GM04503 (cell line): ENCODE measurements at regions not wholly inside any gene's neighbourhood (a gene's known extent, or its start where the extent isn't known, plus 50 kb on each side); places are given as distances from the start of the nearest gene placed in this dataset.

Experiments
- DNase-seq: peaks from one replicate; pipeline ENCODE4 v3.0.0-alpha.2; 2012; ENCODE audit warnings: low read depth

DNA sequence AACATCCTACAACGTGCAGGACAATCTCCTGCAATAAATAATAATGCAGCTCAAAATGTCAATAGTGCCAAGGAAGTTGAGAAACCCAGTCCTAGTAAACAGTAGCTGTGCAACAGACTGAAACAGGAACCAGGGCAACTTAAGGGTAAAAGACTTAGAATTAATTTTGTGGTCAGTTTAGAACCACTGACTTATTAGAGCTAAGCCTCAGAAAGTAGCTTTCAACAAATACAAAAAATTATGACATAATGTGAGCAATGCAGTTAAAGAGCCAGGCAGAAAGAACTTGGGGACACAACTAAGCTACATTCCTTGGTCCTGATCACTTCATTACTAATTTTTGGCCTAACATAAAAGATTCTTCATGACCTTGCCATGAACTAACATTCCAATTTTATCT is 195.4 kb downstream of the MACC1 start:
- no peak for DNase-seq

DNA sequence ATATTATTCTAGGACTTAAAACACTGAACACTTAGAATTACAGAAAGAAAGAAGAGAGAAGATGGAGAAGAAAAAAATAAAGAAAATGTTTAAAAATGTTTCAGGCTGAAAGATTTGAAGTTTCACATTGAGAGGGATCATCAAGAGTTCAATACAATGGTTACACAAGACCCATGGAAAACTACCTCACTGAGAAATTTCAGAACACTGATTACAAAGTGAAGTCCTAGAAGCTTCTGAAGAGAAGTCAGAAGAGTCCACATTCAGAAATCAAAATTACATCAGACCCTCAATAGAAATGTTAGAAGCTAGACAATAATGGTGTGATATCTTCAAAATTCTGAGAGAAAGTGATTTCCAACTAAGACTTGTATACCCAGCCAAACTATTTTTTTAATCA is 196.1 kb downstream of the MACC1 start:
- no peak for DNase-seq

DNA sequence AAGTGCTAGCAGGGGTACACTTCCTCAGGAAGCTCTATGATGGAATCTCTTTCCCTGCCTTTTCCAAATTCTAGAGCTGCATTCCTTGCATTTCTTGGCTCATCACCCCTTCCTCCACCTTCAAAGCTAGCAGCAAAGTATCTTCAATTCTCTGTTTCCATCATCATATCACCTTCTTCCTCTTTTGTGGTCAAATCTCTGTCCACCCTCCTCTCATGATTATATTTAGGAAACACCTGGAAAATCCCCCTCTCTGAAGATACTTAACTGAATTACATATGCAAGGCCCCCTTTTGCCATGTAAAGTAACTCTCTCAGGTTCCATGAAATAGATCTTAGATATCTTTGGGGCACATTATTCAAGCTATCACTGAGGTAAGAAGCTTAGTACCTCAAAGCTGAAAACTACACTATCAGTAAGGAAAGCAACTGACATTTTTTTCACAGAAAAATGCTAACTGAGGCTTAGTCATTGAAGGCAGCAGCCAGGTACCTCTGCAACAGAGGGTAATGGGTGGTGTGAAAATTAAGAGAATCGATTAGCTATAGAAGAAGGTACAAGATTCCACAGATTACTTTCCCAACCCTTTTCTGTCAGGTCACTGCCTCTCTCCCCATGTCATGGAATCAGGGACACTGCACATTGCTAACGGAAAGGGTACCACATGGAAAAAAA is 197.3 kb downstream of the MACC1 start:
- no peak for DNase-seq

DNA sequence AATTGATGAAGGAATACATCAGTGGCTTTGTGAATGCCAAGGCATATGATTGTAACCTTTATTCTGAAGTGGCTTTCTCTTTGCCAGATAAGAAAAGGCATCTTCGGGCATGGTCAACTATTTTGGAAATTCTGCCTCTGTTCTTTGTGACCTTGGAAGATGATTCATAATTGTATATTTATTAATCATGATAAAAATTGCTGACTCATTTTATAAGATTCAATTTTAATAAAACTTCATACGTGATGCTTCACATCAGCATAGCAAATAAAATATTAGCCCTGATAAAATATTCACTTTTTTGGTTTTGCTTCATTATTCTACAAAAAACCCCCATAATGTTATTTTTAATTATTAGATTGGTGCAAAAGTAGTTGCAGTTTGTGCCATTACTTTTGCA is 200.5 kb downstream of the MACC1 start:
- no peak for DNase-seq

DNA sequence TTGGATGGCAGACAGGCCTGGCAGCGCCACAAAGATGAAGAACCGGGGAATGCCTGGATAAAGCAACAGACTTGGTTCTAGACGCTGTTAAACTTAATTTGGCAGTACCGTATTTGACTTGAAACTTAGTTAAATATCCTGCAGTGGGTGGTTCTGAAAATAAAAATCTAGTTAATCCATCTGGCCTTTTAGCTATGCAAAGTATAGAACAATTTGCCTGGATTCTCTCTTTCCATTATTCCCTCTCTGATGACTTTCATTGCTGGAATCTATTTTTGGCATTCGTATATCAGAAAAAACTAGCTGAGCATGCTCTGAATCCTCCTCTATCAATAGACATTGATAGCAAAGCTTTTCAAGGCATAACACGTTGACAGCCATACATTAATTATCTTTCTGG is 203.6 kb downstream of the MACC1 start:
- DNase-seq, result no peak

DNA sequence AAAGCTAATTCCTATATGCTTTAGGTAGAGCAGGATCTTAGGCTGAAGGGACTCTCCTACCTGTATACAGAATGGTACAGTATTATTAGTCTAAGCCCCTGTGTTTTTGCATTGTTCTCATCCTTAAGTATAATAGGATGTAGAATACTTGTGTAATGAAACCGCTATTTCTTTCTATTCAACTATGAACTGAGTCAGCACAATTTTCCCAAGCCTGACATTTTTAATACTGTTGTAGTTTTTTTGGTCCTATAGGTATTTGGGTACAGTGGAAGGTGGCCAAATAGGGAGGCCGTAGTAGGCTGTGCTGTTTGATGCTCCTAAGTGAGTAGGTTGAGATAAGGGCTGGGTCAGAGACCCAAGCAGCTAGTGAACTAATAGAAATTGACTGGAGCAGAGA is 205.1 kb downstream of the MACC1 start:
- DNase-seq, result no peak

DNA sequence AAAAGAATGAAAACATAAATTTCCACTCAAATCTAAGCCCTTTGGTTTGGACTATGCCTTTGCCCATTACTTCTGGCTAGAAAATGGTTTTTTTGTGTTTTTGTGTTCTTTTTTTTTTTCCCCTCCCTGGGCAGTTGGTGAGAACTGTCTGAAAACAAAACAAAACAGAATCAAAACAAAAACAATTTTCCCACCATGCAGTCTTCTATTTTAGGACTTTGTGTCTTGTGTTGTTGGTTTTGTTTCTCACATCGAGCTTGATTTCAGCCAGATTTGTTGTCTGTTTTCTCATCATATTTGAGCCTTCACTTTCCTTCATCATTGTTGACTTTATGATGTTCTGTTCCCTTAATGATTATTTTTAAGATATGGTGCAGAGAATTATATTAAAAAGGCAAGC is 206.3 kb downstream of the MACC1 start:
- DNase-seq, result no peak

DNA sequence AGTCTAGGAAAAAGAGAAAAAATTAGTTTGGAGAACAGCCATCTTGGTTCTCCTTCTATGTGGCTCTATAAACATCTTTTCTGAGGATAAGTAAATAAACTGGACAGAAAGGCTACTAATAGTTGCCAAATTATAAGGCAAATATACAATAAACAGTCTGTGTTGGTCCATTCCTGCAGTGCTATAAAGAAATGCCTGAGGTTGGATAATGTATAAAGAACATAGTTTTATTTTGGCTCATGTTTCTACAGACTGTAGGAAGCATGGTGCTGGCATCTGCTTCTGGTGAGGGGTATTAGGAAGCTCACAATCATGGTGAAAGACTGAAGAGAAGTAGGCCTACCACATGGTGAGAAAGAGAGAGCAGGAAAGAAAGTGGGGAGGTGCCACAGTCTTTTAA is 209.7 kb downstream of the MACC1 start:
- no peak for DNase-seq

DNA sequence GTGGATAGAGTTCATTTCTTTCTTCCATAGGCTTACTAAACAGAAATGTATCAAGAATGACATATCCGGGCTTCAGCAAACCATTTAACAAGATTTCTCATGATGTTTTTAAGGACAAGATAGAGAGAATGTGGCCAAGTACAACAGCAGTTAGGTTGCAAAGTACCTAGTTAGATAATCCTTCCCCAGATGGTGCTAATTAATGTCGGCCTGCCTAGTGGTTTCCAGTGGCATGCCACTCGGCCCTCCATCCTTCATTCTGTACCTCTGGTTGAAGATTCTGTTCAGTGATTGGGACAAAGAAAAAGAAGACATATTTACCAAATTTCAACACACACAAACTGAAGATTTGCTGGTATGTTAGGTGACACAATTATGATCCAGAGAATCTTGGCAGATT is 212.1 kb downstream of the MACC1 start:
- no peak for DNase-seq

DNA sequence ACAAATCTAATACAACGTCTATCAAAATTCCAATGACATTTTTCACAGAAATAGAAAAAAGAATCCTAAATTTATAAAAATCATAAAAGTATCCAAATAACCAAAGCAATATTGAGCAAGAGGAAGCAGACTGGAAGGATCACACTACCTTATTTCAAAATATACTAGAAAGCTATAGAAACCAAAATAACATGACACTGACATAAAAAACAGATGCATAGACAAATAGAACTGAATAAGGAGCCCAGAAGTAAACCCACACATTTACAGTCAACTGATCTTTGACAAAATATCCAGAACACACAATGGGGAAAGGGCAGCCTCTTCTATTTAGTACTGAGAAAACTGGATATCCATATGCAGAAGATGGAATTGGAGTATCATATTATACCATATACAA is 217.5 kb downstream of the MACC1 start:
- no peak for DNase-seq

DNA sequence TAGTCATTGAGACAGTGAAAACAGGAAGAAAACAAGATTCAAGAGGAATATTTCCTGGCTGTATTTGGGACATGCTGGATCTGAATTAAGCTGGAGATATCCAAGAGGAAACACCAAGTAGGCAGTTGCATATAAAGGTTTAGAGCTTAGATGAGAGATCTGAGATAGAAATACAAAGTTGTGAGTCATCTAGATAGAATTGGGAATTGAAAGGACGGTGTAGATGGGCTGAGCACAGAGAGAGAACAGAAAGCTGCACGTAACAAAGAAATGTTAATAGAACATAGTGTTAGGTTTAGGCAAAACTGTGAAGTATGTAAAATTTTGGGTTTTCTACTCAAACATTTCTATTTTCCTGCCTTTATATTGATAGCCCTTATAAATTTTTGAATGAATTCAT is 218.5 kb upstream of the TMEM196 start:
- DNase-seq, result no peak

DNA sequence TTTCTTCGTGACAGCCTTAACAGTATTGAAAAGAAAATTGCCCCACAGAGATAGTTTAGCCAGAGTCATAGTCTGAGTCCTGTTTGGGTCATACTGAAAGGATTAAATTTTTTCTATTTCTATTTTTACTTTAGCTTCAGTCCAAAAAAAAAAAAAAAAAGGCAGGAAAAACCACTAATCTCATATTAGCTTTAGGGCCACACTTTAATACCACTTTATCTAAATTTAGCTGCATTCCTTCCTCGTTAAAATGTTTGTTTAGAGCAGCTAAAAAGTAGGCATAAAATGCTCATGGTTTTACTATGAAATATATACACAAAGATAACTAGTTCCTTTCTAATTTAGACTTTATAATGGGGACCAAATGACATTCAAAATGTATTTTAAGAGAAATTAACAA is 216.5 kb upstream of the TMEM196 start:
- DNase-seq, result no peak

DNA sequence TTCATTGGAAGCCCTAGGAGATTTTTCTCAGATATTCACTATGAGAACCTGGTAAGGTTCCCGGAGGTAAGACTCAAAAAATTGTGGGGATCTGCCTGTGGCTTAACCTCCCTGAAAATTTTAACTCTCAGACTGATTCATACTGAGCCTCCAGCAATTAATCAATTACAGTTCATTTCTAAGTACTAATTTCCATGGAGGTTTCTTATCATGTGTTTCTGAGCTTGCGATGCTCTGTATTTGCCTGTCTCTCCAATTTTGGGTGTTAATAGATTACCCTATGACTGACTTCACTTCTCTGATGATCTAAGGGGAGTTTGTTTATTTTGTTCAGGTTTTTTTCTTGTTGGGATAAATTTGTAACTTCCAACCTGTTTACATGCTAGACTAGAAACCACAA is 215.4 kb upstream of the TMEM196 start:
- no peak for DNase-seq

DNA sequence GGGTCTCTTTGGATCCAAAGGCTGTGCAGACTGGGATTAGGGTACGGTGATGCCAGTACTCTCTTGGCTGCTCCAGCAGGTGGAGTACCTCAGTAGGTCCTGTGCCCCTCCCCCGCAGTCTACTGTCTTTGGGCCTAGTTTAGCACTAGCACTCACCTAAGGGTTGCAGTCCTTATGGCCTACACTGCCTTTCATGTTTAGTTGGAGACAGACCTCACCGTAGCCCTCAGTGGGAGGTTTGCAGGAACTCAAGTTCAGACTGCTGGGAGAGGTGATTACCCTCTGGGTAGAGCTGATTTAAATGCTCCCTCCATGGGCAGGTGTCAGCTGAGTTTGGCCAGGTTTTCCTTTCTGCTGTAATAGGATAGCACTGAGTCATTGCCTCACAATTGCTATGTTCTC is 210.8 kb upstream of the TMEM196 start:
- DNase-seq, result no peak

DNA sequence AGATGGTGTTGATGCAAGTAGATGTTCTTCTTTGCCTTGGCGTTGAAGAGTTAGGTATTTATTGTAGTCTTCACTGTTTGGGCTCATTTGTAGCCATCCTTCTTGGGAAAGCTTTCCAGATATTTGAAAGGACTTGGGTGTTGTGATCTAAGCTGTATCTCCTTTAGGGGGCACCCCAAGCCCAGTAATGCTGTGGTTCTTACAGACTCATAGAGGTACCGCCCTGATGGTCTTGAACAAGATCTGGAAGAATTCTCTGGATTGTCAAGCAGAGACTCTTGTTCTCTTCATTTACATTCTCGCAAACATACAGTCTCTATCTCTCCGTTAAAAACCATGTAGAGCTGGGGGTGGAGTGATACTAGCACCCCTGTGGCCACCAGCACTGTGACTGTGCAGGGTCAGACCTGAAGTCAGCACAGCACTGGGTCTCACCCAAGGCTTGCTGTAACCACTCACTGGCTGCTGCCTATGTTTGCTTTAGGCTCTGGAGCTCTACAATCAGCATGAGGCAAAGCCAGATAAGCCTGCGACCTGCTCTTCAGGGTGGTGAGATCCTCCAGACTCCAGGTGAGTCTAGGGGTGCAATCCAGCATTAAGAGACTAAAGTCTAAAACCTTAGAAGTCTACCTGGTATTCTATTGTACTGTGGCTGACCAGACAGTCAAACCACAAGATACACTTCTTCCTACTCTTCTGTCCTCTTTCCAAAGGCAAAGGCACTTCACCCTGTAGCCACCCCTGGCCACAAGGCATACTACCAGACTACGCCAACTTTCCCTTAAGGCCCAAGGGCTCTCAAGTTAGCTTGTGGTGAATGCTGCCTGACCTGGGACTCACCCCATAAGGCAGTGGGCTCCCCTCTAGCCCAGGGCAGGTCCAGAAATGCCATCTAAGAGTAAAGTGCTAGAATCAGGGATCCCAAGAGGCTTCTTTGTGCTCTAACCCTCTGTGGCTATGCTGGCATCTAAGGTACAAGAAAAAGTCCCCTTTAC is 209.7 kb upstream of the TMEM196 start:
- no peak for DNase-seq

DNA sequence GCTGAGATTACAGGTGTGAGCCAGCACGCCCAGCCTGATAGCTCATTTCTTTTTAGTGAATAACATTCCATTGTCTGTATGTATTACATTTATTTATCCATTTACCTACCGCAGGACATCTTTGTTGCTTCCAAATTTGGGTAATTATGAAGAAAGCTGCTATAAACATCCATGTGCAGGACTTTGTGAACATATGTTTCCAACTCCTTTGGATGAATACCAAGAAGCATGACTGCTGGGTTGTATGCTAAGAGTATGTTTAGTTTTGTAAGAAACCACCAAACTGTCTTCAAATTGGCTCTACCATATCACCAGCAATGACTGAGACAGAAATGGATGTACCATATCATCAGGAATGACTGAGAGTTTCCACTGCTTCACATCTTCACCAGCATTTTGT is 200.2 kb upstream of the TMEM196 start:
- DNase-seq, result no peak

DNA sequence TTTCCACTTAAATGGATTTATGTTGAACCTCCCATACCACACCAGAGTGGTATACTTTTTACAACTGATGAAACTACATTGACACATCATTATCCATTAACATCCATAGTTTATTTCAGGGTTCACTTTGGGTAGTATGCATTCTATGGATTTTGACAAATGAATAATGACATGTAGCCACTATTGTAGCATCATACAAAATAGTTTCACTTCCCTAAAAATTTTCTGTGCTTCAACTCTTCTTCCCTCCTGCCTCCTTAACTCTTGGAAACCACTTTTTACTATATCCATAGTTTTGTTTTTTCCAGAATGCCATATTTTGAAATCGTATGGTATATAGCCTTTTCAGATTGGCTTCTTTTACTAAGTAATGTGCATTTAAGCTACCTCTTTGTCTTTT is 199.5 kb upstream of the TMEM196 start:
- no peak for DNase-seq

DNA sequence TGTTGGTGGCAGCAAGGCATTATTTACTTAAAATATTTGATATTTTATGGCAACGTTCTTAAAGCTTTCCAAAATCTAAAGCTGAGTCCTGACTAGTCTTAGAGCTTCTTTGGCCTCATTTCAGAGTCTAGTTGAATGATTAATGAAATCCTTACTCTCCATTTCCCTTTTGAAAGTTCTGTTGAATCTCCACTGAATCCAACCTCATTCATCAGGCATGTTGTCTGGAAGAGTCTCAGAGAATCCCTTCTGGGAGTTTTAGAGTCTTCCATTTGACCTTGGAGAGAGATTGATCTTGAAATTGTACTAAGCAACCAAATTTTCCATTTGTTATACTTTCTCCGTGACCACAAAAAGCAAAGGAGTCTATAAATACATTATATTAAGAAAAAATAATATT is 198.5 kb upstream of the TMEM196 start:
- DNase-seq, result no peak

DNA sequence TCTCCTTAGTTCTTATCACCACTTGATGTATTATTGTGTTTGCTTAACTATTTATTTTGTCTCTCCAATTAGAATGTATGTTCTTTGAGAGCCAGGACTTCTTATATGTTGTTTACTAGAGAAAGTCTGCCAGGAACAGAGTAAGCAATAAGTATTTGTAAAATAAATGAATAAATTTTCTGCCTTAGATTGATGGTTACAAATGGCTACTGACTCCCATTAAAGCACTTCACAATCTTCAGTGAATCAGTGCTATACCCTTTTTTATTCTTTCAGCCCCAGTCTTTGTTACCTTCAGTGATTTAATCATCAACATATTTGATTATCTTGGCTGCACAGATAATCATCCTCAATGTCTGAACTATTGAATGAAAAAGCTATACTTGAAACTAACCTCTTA is 197.1 kb upstream of the TMEM196 start:
- DNase-seq, result no peak

DNA sequence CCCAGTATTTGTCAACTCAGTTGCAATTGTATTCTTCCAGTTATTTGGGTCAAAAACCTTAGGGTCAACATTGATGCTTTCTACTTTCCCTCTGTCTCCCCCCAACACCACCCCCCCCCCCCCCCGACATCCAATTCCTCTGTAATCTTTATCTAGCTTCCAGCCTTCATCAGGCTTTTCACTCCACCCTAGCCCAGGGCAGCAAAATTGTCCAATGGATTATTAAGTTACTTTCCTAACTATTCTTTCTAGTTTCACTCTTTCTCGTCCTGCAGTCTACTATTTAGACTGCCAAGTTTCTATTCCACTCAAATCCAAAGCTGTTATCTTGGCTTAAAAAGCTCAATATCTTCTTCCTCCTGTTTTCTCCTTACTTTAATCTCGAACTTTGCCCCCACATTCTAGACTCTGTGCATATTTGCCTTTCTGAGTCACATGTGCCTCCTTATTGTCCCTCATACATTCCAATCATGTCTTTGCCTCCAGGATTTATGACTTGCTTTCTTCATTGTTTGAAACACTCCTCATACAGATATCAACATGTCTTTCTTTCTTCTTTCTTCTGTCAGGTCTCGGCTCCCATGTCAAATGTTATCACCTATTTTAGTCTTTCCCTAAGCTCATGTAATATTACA is 196.6 kb upstream of the TMEM196 start:
- DNase-seq, result no peak

DNA sequence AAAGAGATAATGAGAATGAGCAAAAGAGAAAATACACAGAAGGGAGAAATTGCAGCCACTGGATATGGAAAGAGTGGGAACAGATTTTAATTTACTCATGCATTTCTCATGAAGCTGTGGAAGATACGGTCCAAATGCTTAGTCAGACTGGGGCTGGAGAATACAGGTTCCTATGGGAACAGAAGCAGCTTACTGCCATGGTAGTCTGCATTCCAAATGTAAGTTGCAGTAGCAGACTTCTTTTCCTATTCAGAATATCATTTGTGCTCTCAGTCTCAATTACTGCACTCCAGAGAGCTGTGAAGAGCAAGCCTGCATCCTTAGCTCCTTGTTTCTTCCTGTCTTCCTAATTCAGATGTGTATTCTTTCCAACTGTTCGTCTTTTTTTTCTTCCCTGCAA is 190.8 kb upstream of the TMEM196 start:
- DNase-seq, result peak; percentile 58

DNA sequence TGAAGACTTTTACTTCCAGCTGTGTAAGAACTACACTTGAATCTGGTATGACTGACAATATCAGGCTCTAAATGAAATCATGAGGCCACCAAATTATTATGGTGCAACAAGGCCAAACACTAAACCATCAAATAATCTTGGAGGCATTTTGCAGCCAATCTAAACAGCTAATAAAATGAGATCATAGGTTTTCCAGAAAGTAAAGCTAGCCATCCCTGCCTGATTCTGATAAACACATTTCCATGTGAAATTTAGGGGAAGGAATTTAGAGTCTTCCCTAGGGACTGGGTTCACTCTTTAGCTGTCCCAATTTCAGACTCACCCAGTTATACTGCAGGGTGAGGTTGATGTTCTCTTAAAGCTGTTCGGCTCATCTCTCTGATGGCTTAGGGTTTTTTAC is 190.3 kb upstream of the TMEM196 start:
- no peak for DNase-seq

DNA sequence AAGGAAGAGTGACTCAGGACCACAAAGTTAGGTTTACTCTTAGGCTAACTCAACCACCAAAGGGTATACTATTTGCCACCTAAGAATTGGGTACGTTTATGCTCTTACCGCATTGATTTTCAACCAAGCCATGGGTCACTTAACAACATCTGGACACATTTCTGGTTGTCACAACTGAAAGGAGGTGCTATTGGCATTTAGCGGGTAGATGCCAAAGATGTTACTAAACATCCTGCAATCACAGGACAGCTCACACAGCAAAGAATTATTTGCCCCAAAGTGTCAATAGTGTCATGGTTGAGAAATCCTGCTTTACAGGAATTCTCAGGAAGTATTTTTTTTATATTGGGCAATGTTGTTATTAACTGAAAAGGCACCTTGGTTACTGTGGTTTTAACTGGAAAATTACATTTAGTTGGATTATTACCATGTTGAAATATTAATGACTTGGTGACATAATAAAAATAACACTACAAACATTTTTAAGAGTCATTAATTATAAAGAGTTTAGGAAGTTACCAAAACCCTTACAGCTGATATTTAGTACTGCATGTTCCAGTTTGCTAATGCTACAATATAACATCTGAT is 185.0 kb upstream of the TMEM196 start:
- DNase-seq, result peak; percentile 98
